Choroid plexus epithelial cell (primary cell): ENCODE measurements at regions not wholly inside any gene's neighbourhood (a gene's known extent, or its start where the extent isn't known, plus 50 kb on each side); places are given as distances from the start of the nearest gene placed in this dataset.

Experiments used
- DNase-seq: peaks from one replicate; pipeline ENCODE4 v3.0.0-alpha.2; 2010; ENCODE audit warnings: low read depth
- H3K4me3 ChIP-seq: 2 replicates; pipeline ENCODE4 v1.5.1; 2011; ENCODE audit warnings: low read depth, mild to moderate bottlenecking, control low read depth, low read length, moderate library complexity
- TF ChIP-seq, protein P1 (sequence below): conservative IDR thresholded peaks from 2 replicates; pipeline ENCODE4 v1.5.1; 2011; ENCODE audit warnings: low read depth, mild to moderate bottlenecking, control low read depth, inconsistent platforms, low read length, moderate library complexity

DNA sequence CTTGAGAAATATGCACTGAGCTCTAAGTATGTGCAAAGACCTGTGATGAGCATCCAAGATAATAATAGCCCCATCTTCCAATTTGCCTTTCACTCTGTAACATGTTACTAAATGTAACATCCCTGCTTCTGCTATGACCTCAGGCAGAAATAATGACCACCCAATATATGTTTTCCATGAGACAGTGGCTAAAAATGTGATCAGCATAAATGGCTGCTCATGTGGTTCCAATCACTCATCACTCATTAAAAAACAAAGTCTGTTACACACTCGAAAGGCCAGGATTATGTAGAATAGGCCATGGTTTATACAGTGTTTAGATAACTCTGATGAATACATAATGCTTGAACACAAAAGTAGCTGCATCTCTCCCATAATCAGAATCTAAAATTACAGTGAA, 71.4 kb upstream of the MOCS2 start:
- TF ChIP-seq, protein P1, sequence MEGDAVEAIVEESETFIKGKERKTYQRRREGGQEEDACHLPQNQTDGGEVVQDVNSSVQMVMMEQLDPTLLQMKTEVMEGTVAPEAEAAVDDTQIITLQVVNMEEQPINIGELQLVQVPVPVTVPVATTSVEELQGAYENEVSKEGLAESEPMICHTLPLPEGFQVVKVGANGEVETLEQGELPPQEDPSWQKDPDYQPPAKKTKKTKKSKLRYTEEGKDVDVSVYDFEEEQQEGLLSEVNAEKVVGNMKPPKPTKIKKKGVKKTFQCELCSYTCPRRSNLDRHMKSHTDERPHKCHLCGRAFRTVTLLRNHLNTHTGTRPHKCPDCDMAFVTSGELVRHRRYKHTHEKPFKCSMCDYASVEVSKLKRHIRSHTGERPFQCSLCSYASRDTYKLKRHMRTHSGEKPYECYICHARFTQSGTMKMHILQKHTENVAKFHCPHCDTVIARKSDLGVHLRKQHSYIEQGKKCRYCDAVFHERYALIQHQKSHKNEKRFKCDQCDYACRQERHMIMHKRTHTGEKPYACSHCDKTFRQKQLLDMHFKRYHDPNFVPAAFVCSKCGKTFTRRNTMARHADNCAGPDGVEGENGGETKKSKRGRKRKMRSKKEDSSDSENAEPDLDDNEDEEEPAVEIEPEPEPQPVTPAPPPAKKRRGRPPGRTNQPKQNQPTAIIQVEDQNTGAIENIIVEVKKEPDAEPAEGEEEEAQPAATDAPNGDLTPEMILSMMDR, result no peak
- H3K4me3 ChIP-seq, result no peak overlapping the region

DNA sequence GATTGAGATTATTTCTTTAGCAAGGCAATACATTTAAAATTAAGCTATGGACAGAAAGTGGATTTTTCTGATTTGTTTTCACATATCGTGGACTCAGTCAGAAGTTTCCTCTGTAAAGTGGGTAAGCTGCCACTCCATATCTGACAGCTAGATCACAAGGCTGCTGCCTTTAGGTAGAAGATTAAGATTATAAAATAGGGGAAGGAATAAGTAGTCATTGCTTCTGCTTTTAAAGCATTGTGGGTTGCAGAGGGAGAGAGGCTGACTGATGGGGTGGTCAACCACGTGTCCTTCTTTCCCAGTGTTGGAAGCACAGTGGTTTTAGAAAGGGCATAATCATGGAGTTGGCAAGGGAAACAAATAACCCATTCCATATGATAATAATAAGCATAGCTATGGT, 74.3 kb upstream of the MOCS2 start:
- no peak for DNase-seq
- TF ChIP-seq, protein P1, result no peak
- H3K4me3 ChIP-seq, result no peak overlapping the region

More for the DNA sequence above, 71.4 kb upstream of the MOCS2 start:
- DNase-seq, result no peak

DNA sequence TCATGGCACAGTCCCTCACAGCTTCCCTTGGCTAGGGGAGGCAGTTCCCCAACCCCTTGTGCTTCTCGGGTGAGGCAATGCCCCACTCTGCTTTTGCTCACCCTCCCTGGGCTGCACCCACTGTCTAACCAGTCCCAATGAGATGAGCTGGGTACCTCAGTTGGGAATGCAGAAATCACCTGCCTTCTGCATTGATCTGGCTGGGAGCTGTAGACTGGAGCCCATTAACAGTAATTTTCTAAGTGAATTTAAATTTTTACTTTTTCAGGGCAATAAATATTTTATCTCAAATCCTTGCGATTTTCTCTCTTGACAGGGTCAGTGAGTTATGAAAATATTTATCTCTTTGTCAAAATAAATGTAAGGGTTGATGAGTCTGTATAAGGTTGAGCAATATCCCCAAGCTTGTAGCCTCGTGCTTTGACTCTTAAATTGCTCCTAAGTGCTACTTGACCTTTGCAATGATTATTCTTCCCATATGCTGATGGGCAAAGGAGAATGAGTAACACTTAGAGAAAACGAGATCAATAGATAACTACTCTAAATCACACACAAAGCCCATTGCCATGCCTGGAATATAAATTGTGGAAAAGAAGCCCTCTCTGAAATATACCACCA, 82.1 kb upstream of the MOCS2 start:
- peak; percentile 50 for DNase-seq
- TF ChIP-seq, protein P1, result no peak
- no peak overlapping the region for H3K4me3 ChIP-seq

DNA sequence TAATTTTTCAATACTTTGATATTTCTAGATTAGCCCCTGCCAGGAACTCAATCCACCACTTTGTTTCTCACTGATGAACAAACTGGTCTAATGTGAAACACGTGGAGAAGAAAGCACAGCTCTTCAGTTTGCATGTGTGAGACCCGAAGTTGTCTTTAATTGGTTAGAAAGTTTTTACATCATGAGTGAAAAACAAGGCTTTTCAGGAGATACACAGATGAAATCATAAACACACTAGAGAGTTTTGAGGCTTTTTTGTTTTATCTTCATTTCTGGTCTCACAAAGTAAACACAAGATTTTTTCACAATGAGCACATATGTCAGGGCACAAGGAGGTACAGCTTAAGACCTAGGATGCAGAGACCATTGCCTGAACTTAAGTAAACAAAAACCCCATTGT, 84.5 kb upstream of the MOCS2 start:
- TF ChIP-seq, protein P1, result no peak
- H3K4me3 ChIP-seq, result no peak overlapping the region
- DNase-seq, result peak; percentile 47

DNA sequence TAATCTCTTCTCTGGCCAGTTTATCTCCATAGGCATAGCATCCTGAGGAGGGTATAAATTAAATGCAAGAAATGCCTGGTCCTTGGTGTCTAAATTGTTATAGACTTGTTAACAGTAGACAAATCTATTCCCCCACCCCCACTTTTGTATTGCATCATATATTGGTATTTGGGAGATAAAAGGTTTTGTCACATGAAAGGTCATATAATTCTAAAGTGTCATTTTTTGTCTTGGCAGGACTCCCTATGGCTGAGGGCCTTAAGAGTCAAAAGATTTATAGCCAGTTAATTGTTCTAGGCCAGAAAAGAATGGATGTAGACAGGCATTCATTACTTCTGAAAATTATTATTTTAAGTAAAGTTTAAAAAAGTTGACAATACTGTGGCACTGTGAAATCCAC, 90.3 kb upstream of the MOCS2 start:
- no peak for DNase-seq
- TF ChIP-seq, protein P1, result no peak
- no peak overlapping the region for H3K4me3 ChIP-seq

DNA sequence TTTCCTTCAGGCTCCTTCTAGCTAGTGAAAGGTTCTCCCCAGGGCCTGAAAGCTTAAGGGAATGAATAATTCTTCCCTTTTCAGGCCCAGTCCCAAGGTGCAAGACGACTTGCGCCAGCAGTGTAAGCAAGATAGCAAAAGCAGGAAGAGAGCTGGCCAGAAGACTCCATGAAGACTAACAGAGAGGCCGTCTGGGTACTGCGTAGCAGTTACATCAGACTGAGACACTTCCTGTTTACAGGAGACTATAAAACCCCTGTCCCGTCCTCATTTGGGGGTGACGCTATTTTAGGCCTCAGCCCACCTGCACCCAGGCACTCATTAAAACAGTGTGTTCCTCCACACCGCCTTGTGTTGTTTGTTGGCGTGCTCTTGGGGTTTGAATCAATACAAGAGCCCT, 90.7 kb upstream of the MOCS2 start:
- H3K4me3 ChIP-seq, result no peak overlapping the region
- TF ChIP-seq, protein P1, result no peak
- DNase-seq, result peak; percentile 18

DNA sequence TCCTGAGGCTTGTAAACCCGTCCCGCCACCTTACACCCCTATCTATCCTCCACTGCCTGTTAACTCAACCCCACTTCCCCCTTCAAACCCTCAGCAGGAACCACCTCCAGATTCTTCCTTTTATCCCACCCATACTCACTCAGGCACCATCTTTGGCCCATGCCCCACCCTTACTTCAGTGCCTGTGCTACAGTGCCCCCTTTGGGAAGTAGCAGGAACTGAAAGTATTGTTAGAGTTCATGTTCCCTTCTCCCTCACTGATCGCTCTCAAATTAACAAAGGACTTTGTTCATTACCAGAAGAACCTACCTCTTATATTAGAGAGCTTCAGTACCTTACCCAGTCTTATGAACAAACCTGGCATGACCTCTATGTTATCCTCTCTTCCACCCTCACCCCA, 92.2 kb upstream of the MOCS2 start:
- TF ChIP-seq, protein P1, result peak; percentile 41
- no peak overlapping the region for H3K4me3 ChIP-seq
- DNase-seq, result no peak
